ENCODE measurements at regions not wholly inside any gene's neighbourhood (a gene's known extent, or its start where the extent isn't known, plus 50 kb on each side); places are given as distances from the start of the nearest gene placed in this dataset.

- H3K4me1 ChIP-seq (ENCODE audit: control insufficient read depth in 1 of 2, insufficient read depth in 2 of 2, low read length in 2 of 2) = no peaks in the 10 kb centered on the region
- no peaks in the 10 kb centered on the region for H3K79me2 ChIP-seq (ENCODE audit: insufficient read depth, low read length)
- peak overlapping the region; percentile 1 to 68 (median 32) for H3K27ac Mint-ChIP-seq
- 91% methylated on average over 5 of the region's 6 CpGs for WGBS (ENCODE audit: insufficient coverage)
- no peaks in the 10 kb centered on the region for H4K20me1 ChIP-seq (ENCODE audit: insufficient read depth, low read length)
- no peak overlapping the region for H3K4me2 ChIP-seq (replicated peaks; ENCODE audit: extremely low read depth, low read length, poor library complexity, severe bottlenecking)
- DNase-seq = peak; percentile 54 to 88 (median 66)
- intact Hi-C loops (cut with micrococcal nuclease) = no loop called here
- no peaks in the 10 kb centered on the region for H3K27me3 ChIP-seq (ENCODE audit: control insufficient read depth in 2 of 2, insufficient read depth in 2 of 2, low read length in 2 of 2)
- no peak overlapping the region for H2AFZ ChIP-seq (ENCODE audit: insufficient read depth, low read depth, low read length, poor library complexity, severe bottlenecking)
- no peaks in the 10 kb centered on the region for H3K36me3 ChIP-seq (replicated peaks in 1 of 2; ENCODE audit: control insufficient read depth in 1 of 2, insufficient read depth in 2 of 2, low read length in 2 of 2)
- no peak for TF ChIP-seq CTCF (IDR thresholded peaks at IDR 0.05)
- H3K27ac ChIP-seq (ENCODE audit: low read depth in 1 of 2, low read length in 2 of 2) = no peak overlapping the region
- H3K4me1 Mint-ChIP-seq = peaks cover 15% of the 10 kb centered on the region
- peaks cover 2 to 10% (median 8%) of the 10 kb centered on the region in 7 donors for H3K9me3 Mint-ChIP-seq
- H3K27me3 Mint-ChIP-seq (ENCODE audit: low read depth in 3 of 3) = peaks cover 5 to 8% (median 8%) of the 10 kb centered on the region in 3 donors
- H3K4me3 Mint-ChIP-seq = no peak overlapping the region
- no peaks in the 10 kb centered on the region for H3K36me3 Mint-ChIP-seq
- H3K4me3 ChIP-seq (replicated peaks in 1 of 3; ENCODE audit: low read depth in 2 of 3, low read length in 3 of 3) = no peak overlapping the region
- no peak overlapping the region for H3K9ac ChIP-seq (ENCODE audit: insufficient read depth, low read length, poor library complexity, severe bottlenecking)
- H3K9me3 ChIP-seq (replicated peaks in 1 of 2; ENCODE audit: control insufficient read depth in 1 of 2, insufficient read depth in 1 of 2, low read length in 2 of 2) = peaks cover 6 to 11% of the 10 kb centered on the region in 2 donors
Observed at GRCh38 chr1:212532469-212533147, 76.0 kb upstream of the ATF3 start.

DNA sequence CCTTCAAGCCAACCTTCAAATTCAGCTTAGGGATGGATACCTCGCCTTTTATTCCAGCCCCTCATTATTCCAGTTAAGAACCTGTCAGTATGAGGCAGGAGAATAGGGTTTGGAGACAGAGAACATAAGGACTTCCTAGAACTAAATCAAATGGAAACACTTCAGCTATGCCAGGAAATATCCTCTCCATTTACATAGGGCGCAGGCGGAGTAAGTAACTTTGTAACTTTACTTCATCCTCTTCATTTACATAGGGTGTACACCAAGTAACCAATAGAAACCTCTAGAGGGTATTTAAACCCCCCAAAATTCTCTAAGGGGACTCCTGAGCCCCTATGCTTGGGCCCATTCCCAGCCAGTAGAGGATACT is 75.4 kb upstream of the ATF3 start:
- peaks cover 5 to 8% (median 8%) of the 10 kb centered on the region in 3 donors for H3K27me3 Mint-ChIP-seq (ENCODE audit: low read depth in 3 of 3)

More for the DNA sequence above, 75.4 kb upstream of the ATF3 start:
- peaks cover 10 to 12% of the 10 kb centered on the region in 2 donors for H3K9me3 ChIP-seq (replicated peaks in 1 of 2; ENCODE audit: control insufficient read depth in 1 of 2, insufficient read depth in 1 of 2, low read length in 2 of 2)
- no peaks in the 10 kb centered on the region for H3K79me2 ChIP-seq (ENCODE audit: insufficient read depth, low read length)
- intact Hi-C loops (cut with micrococcal nuclease) = no loop called here
- Mint-ChIP-seq H3K27ac (peak overlapping the region in 3 of 7 donors; percentile 32 to 68 (median 65)), H3K9me3 (peaks cover 2 to 15% (median 13%) of the 10 kb centered on the region in 7 donors), H3K4me3 (no peak overlapping the region), H3K4me1 (peaks cover 15% of the 10 kb centered on the region), H3K36me3 (no peaks in the 10 kb centered on the region)
- no peaks in the 10 kb centered on the region for H3K36me3 ChIP-seq (replicated peaks in 1 of 2; ENCODE audit: control insufficient read depth in 1 of 2, insufficient read depth in 2 of 2, low read length in 2 of 2)
- H4K20me1 ChIP-seq (ENCODE audit: insufficient read depth, low read length) = no peaks in the 10 kb centered on the region
- H3K4me3 ChIP-seq (replicated peaks in 1 of 3; ENCODE audit: low read depth in 2 of 3, low read length in 3 of 3) = no peak overlapping the region
- DNase-seq = no peak
- TF ChIP-seq CTCF (IDR thresholded peaks at IDR 0.05) = no peak
- no CpG with 5 or more reads among the region's 3 CpGs for WGBS (ENCODE audit: insufficient coverage)
- no peaks in the 10 kb centered on the region for H3K4me1 ChIP-seq (ENCODE audit: control insufficient read depth in 1 of 2, insufficient read depth in 2 of 2, low read length in 2 of 2)
- H3K9ac ChIP-seq (ENCODE audit: insufficient read depth, low read length, poor library complexity, severe bottlenecking) = no peak overlapping the region
- H2AFZ ChIP-seq (ENCODE audit: insufficient read depth, low read depth, low read length, poor library complexity, severe bottlenecking) = no peak overlapping the region
- H3K27me3 ChIP-seq (ENCODE audit: control insufficient read depth in 2 of 2, insufficient read depth in 2 of 2, low read length in 2 of 2) = no peaks in the 10 kb centered on the region
- no peak overlapping the region for H3K27ac ChIP-seq (ENCODE audit: low read depth in 1 of 2, low read length in 2 of 2)
- no peak overlapping the region for H3K4me2 ChIP-seq (replicated peaks; ENCODE audit: extremely low read depth, low read length, poor library complexity, severe bottlenecking)

Measured in CD14-positive monocyte (primary cell).